ENCODE measurements at regions not wholly inside any gene's neighbourhood (a gene's known extent, or its start where the extent isn't known, plus 50 kb on each side); places are given as distances from the start of the nearest gene placed in this dataset.

DNA sequence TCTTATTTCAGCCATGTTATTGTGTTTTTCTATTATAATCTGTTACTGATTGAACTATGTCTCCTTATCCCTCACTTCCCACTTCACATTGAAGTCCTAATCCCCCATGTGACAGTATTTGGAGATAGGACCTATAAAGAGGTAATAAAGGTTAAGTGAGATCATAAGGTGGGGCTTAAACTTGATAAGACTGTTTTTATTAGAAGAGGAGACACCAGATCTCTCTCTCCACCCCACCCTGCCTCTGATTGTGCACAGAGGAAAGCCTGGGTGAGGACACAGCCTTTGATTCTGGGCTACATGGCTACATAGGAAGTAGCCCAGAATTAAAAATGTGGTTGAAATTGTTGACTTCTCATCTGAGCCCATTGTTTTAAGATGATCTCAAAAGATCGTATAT is 414.7 kb downstream of the SLC16A7 start:
- no peaks in the 10 kb centered on the region for H3K4me1 ChIP-seq (ENCODE audit: control insufficient read depth, insufficient read depth, low read length)
- POLR2A ChIA-PET = no interaction called here
- no peaks in the 10 kb centered on the region for H3K9me3 ChIP-seq (ENCODE audit: control insufficient read depth, insufficient read depth, low read depth, low read length)
- TF ChIP-seq ZNF558 (tag by site-specific recombination; IDR thresholded peaks at IDR 0.05) (no peak), ZNF658 (tag by site-specific recombination; IDR thresholded peaks at IDR 0.05) (no peak), ZNF529 (tag by site-specific recombination; IDR thresholded peaks at IDR 0.05; ENCODE audit: insufficient replicate concordance) (no peak), ZNF112 (tag by site-specific recombination; IDR thresholded peaks at IDR 0.05) (no peak)
- CTCF ChIA-PET = no interaction called here
- no peak overlapping the region for H3K27ac ChIP-seq (ENCODE audit: extremely low read depth, low read depth, low read length)
- H3K4me3 ChIP-seq (ENCODE audit: low read depth, low read length) = no peak overlapping the region
- no peaks in the 10 kb centered on the region for H3K36me3 ChIP-seq (ENCODE audit: control insufficient read depth in 2 of 2, insufficient read depth in 1 of 2, low read length in 2 of 2)

DNA sequence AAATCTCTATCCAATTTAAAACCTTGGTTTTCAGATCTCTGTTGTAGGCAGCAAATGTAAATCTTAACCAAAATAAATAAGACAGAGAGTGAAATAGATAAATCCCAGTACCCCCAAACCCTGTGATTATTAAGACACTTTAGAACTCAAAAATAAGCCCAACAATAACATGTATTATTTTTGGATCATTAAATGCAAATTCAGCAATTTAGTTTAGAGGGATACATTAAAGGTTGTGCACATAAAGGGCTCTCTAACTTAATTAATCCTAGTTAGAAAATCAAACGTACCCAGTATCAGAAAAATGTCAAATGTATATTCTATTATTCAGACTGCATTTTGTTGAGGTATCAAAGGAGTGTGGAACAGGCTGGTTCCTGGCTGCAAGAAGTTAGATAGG is 416.8 kb downstream of the SLC16A7 start:
- H3K27ac ChIP-seq (ENCODE audit: extremely low read depth, low read depth, low read length) = no peak overlapping the region
- ChIA-PET POLR2A (no interaction called here), CTCF (no interaction called here)
- H3K36me3 ChIP-seq (ENCODE audit: control insufficient read depth in 2 of 2, insufficient read depth in 1 of 2, low read length in 2 of 2) = no peaks in the 10 kb centered on the region
- H3K4me3 ChIP-seq (ENCODE audit: low read depth, low read length) = no peak overlapping the region
- no peak for TF ChIP-seq ZNF19 (tag by site-specific recombination; IDR thresholded peaks at IDR 0.05; ENCODE audit: low read depth)
- TF ChIP-seq ZNF311 (tag by site-specific recombination; IDR thresholded peaks at IDR 0.05; ENCODE audit: borderline replicate concordance) = no peak
- no peak for TF ChIP-seq KLF1 (tag by site-specific recombination; IDR thresholded peaks at IDR 0.05)
- TF ChIP-seq, protein P1, sequence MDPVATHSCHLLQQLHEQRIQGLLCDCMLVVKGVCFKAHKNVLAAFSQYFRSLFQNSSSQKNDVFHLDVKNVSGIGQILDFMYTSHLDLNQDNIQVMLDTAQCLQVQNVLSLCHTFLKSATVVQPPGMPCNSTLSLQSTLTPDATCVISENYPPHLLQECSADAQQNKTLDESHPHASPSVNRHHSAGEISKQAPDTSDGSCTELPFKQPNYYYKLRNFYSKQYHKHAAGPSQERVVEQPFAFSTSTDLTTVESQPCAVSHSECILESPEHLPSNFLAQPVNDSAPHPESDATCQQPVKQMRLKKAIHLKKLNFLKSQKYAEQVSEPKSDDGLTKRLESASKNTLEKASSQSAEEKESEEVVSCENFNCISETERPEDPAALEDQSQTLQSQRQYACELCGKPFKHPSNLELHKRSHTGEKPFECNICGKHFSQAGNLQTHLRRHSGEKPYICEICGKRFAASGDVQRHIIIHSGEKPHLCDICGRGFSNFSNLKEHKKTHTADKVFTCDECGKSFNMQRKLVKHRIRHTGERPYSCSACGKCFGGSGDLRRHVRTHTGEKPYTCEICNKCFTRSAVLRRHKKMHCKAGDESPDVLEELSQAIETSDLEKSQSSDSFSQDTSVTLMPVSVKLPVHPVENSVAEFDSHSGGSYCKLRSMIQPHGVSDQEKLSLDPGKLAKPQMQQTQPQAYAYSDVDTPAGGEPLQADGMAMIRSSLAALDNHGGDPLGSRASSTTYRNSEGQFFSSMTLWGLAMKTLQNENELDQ (tag by site-specific recombination; IDR thresholded peaks at IDR 0.05; ENCODE audit: low read depth) = no peak
- TF ChIP-seq, protein P2, sequence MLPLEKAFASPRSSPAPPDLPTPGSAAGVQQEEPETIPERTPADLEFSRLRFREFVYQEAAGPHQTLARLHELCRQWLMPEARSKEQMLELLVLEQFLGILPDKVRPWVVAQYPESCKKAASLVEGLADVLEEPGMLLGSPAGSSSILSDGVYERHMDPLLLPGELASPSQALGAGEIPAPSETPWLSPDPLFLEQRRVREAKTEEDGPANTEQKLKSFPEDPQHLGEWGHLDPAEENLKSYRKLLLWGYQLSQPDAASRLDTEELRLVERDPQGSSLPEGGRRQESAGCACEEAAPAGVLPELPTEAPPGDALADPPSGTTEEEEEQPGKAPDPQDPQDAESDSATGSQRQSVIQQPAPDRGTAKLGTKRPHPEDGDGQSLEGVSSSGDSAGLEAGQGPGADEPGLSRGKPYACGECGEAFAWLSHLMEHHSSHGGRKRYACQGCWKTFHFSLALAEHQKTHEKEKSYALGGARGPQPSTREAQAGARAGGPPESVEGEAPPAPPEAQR (tag by site-specific recombination; IDR thresholded peaks at IDR 0.05) = no peak
- no peak for TF ChIP-seq ZNF529 (tag by site-specific recombination; IDR thresholded peaks at IDR 0.05; ENCODE audit: insufficient replicate concordance)
- no peak for TF ChIP-seq OVOL3 (tag by site-specific recombination; IDR thresholded peaks at IDR 0.05)
- TF ChIP-seq ZNF423 (tag by site-specific recombination; IDR thresholded peaks at IDR 0.05) = no peak
- no peaks in the 10 kb centered on the region for H3K9me3 ChIP-seq (ENCODE audit: control insufficient read depth, insufficient read depth, low read depth, low read length)
- H3K4me1 ChIP-seq (ENCODE audit: control insufficient read depth, insufficient read depth, low read length) = no peaks in the 10 kb centered on the region

DNA sequence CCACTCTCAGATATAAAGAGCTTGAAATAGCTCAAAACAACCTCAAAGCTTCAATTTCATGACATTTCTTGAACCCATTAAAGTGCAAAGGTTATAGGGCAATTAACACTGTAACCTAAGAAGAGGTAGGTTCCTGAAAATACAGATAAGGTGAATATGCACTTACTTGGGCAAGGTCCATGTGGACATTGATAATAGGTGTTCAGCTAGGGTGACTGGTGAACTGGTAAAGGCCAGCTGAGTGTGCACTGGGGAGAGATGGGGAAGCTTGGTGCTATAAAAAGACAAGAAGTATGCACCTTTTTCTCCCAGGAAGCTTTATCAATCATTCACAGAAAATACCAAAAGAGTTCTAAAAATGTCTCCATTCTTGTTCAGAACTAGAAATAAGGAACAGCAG is 418.6 kb downstream of the SLC16A7 start:
- Histone ChIP-seq H3K4me1 (ENCODE audit: control insufficient read depth, insufficient read depth, low read length) (no peaks in the 10 kb centered on the region), H3K9me3 (ENCODE audit: control insufficient read depth, insufficient read depth, low read depth, low read length) (no peaks in the 10 kb centered on the region), H3K4me3 (ENCODE audit: low read depth, low read length) (no peak overlapping the region), H3K36me3 (ENCODE audit: control insufficient read depth in 2 of 2, insufficient read depth in 1 of 2, low read length in 2 of 2) (no peaks in the 10 kb centered on the region), H3K27ac (ENCODE audit: extremely low read depth, low read depth, low read length) (no peak overlapping the region)
- ChIA-PET POLR2A (no interaction called here), CTCF (no interaction called here)
- TF ChIP-seq, protein P3, sequence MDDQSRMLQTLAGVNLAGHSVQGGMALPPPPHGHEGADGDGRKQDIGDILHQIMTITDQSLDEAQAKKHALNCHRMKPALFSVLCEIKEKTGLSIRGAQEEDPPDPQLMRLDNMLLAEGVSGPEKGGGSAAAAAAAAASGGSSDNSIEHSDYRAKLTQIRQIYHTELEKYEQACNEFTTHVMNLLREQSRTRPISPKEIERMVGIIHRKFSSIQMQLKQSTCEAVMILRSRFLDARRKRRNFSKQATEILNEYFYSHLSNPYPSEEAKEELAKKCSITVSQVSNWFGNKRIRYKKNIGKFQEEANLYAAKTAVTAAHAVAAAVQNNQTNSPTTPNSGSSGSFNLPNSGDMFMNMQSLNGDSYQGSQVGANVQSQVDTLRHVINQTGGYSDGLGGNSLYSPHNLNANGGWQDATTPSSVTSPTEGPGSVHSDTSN (CRISPR knock-in tag; IDR thresholded peaks at IDR 0.05) = no peak
- TF ChIP-seq ZNF677 (tag by site-specific recombination; IDR thresholded peaks at IDR 0.05) = no peak
- TF ChIP-seq ZNF521 (tag by site-specific recombination; IDR thresholded peaks at IDR 0.05) = no peak
- TF ChIP-seq ZNF221 (tag by site-specific recombination; IDR thresholded peaks at IDR 0.05; ENCODE audit: borderline replicate concordance) = no peak
- TF ChIP-seq GLIS1 (tag by site-specific recombination; IDR thresholded peaks at IDR 0.05) = no peak
- TF ChIP-seq, protein P4, sequence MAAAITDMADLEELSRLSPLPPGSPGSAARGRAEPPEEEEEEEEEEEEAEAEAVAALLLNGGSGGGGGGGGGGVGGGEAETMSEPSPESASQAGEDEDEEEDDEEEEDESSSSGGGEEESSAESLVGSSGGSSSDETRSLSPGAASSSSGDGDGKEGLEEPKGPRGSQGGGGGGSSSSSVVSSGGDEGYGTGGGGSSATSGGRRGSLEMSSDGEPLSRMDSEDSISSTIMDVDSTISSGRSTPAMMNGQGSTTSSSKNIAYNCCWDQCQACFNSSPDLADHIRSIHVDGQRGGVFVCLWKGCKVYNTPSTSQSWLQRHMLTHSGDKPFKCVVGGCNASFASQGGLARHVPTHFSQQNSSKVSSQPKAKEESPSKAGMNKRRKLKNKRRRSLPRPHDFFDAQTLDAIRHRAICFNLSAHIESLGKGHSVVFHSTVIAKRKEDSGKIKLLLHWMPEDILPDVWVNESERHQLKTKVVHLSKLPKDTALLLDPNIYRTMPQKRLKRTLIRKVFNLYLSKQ (tag by site-specific recombination; IDR thresholded peaks at IDR 0.05; ENCODE audit: borderline replicate concordance) = no peak
- TF ChIP-seq ZNF10 (tag by site-specific recombination; IDR thresholded peaks at IDR 0.05) = no peak
- TF ChIP-seq ZXDB (tag by site-specific recombination; IDR thresholded peaks at IDR 0.05) = no peak
- TF ChIP-seq SETDB1 (IDR thresholded peaks at IDR 0.05; ENCODE audit: insufficient read length, low read length) = no peak
- TF ChIP-seq KLF7 (tag by site-specific recombination; IDR thresholded peaks at IDR 0.05; ENCODE audit: borderline replicate concordance) = no peak
- TF ChIP-seq, protein P5, sequence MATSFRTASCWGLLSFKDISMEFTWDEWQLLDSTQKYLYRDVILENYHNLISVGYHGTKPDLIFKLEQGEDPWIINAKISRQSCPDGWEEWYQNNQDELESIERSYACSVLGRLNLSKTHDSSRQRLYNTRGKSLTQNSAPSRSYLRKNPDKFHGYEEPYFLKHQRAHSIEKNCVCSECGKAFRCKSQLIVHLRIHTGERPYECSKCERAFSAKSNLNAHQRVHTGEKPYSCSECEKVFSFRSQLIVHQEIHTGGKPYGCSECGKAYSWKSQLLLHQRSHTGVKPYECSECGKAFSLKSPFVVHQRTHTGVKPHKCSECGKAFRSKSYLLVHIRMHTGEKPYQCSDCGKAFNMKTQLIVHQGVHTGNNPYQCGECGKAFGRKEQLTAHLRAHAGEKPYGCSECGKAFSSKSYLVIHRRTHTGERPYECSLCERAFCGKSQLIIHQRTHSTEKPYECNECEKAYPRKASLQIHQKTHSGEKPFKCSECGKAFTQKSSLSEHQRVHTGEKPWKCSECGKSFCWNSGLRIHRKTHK (tag by site-specific recombination; IDR thresholded peaks at IDR 0.05) = no peak
- TF ChIP-seq, protein P6, sequence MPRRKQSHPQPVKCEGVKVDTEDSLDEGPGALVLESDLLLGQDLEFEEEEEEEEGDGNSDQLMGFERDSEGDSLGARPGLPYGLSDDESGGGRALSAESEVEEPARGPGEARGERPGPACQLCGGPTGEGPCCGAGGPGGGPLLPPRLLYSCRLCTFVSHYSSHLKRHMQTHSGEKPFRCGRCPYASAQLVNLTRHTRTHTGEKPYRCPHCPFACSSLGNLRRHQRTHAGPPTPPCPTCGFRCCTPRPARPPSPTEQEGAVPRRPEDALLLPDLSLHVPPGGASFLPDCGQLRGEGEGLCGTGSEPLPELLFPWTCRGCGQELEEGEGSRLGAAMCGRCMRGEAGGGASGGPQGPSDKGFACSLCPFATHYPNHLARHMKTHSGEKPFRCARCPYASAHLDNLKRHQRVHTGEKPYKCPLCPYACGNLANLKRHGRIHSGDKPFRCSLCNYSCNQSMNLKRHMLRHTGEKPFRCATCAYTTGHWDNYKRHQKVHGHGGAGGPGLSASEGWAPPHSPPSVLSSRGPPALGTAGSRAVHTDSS (tag by site-specific recombination; IDR thresholded peaks at IDR 0.05) = no peak
- TF ChIP-seq KLF8 (tag by site-specific recombination; IDR thresholded peaks at IDR 0.05) = no peak

All from HEK293 (cell line).